ENCODE measurements at regions not wholly inside any gene's neighbourhood (a gene's known extent, or its start where the extent isn't known, plus 50 kb on each side); places are given as distances from the start of the nearest gene placed in this dataset.

DNA sequence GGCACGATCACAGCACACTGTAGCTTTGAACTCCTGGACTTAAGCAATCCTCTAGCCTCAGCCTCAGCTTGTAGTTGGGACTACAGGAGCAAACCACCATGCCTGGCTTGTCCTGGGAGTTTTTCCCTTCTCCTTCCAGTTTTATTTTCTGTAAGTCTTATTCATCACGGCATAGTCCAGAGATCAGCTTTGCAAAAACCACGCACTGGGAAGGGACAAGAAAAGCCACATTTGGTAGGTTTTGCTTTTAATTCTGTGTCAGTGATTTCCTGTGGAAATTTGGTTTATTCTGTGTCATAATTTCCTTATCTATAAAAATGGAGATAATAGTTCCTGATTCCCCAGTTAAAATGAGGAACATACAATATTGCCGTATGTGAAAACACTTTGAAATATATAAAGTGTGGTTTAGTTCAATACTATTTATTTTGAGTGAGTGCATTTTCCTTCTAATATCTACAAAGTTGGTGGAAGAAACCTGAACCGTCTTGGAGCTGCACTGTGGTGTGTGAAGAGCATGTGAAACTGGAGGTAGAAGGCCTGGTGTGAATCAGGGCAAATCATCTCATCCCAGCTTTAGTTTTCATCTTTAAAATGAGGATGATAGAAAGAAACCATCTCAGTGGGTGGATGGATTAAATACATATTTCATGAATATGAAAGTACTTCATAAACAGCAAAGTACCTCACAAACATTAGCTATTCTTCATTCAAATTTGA, 92.8 kb upstream of the ELL2 start:
- no peak for TF ChIP-seq POLR2AphosphoS5 (IDR thresholded peaks at IDR 0.05; ENCODE audit: low read depth, low read length)
- no peak for TF ChIP-seq SIN3A (IDR thresholded peaks at IDR 0.05; ENCODE audit: borderline replicate concordance, insufficient read depth, low read depth, low read length)
- no peak for TF ChIP-seq REST (IDR thresholded peaks at IDR 0.05; ENCODE audit: insufficient read depth in 1 of 2, low read depth in 2 of 2, low read length in 1 of 2)
- TF ChIP-seq CTCF (IDR thresholded peaks at IDR 0.05): no peak
- TF ChIP-seq TCF7L2 (IDR thresholded peaks at IDR 0.05; ENCODE audit: low read depth, low read length): no peak
